WTC11 (cell line): ENCODE measurements at regions not wholly inside any gene's neighbourhood (a gene's known extent, or its start where the extent isn't known, plus 50 kb on each side); places are given as distances from the start of the nearest gene placed in this dataset.

Source experiments
- ATF2 ChIP-seq: sonication (generic); formaldehyde crosslinking; IDR thresholded peaks from 2 replicates; pipeline ENCODE4 v1.8.1; 2022; ENCODE audit warnings: low read depth, missing genetic modification reagents, borderline replicate concordance
- CTCF ChIP-seq: fragments of 200-600 bp; IDR thresholded peaks from 2 replicates; pipeline ENCODE4 v1.8.0; 2022; ENCODE audit warnings: antibody characterized with exemption
- ESRRA ChIP-seq: sonication (generic); formaldehyde crosslinking; IDR thresholded peaks from 2 replicates; pipeline ENCODE4 v1.8.1; 2022; ENCODE audit warnings: mild to moderate bottlenecking, missing genetic modification reagents, borderline replicate concordance
- FOXK1 ChIP-seq: sonication (generic); formaldehyde crosslinking; IDR thresholded peaks from 2 replicates; pipeline ENCODE4 v1.8.0; 2022; ENCODE audit warnings: mild to moderate bottlenecking, moderate library complexity, missing genetic modification reagents
- FOXP4 ChIP-seq: sonication (generic); formaldehyde crosslinking; IDR thresholded peaks from 2 replicates; pipeline ENCODE4 v1.8.0; 2022; ENCODE audit warnings: mild to moderate bottlenecking, missing genetic modification reagents
- GABPB1 ChIP-seq: sonication (generic); formaldehyde crosslinking; IDR thresholded peaks from 2 replicates; pipeline ENCODE4 v1.8.1; 2023; ENCODE audit warnings: mild to moderate bottlenecking, missing genetic modification reagents
- NR3C1 ChIP-seq: sonication (generic); formaldehyde crosslinking; conservative IDR thresholded peaks from 2 replicates; pipeline ENCODE4 v1.8.1; 2023; ENCODE audit warnings: low read depth, mild to moderate bottlenecking, missing genetic modification reagents
- PRDM15 ChIP-seq: sonication (generic); formaldehyde crosslinking; IDR thresholded peaks from 2 replicates; pipeline ENCODE4 v1.8.0; 2022; ENCODE audit warnings: missing genetic modification reagents
- RELA ChIP-seq: sonication (generic); formaldehyde crosslinking; IDR thresholded peaks from 2 replicates; pipeline ENCODE4 v1.8.1; 2022; ENCODE audit warnings: missing genetic modification reagents, mild to moderate bottlenecking, borderline replicate concordance
- ZNF425 ChIP-seq: fragments of 250-450 bp; sonication (Bioruptor Pico); conservative IDR thresholded peaks from 2 replicates; pipeline ENCODE4 v1.9.0; 2021; ENCODE audit warnings: mild to moderate bottlenecking
- ZNF512 ChIP-seq: sonication (generic); formaldehyde crosslinking; IDR thresholded peaks from 2 replicates; pipeline ENCODE4 v1.8.1; 2022; ENCODE audit warnings: missing genetic modification reagents, borderline replicate concordance
- ZNF532 ChIP-seq: fragments of 250-450 bp; sonication (Bioruptor Pico); IDR thresholded peaks from 2 replicates; pipeline ENCODE4 v1.9.0; 2021; ENCODE audit warnings: mild to moderate bottlenecking, borderline replicate concordance

GRCh38 chr5:74139589-74139988 lies 500.9 kb downstream of the ENC1 start:
- TF ChIP-seq FOXK1 (CRISPR knock-in tag) (no peak), ESRRA (CRISPR knock-in tag) (no peak), NR3C1 (CRISPR knock-in tag) (no peak), FOXP4 (CRISPR knock-in tag) (no peak), CTCF (no peak), ATF2 (CRISPR knock-in tag) (no peak), ZNF512 (CRISPR knock-in tag) (no peak), ZNF425 (CRISPR knock-in tag) (no peak), PRDM15 (CRISPR knock-in tag) (no peak), RELA (CRISPR knock-in tag) (no peak), GABPB1 (no peak), ZNF532 (no peak)
